Glutamatergic neuron (in vitro differentiated cells): ENCODE measurements at regions not wholly inside any gene's neighbourhood (a gene's known extent, or its start where the extent isn't known, plus 50 kb on each side); places are given as distances from the start of the nearest gene placed in this dataset.
"Not testable (repeated sequence)": the region's sequence is repeated elsewhere in the genome, so short reads cannot be mapped to it uniquely, and the experiment has no call there.

Experiments
- DNase-seq: peaks from one replicate; pipeline ENCODE4 v3.0.0; 2022
- H3K27ac Mint-ChIP-seq: one replicate; pipeline ENCODE4 v1.8.0; 2020; ENCODE audit warnings: mild to moderate bottlenecking, mixed read lengths, inconsistent platforms; ENCODE audit not compliant: unreplicated experiment
- H3K27me3 Mint-ChIP-seq: one replicate; pipeline ENCODE4 v1.8.0; 2020; ENCODE audit warnings: mild to moderate bottlenecking, moderate library complexity, mixed read lengths, inconsistent platforms; ENCODE audit not compliant: unreplicated experiment
- H3K36me3 Mint-ChIP-seq: one replicate; pipeline ENCODE4 v1.8.0; 2020; ENCODE audit warnings: mild to moderate bottlenecking, mixed read lengths, inconsistent platforms; ENCODE audit not compliant: unreplicated experiment
- H3K4me1 Mint-ChIP-seq: one replicate; pipeline ENCODE4 v1.8.0; 2020; ENCODE audit warnings: mild to moderate bottlenecking, low read depth, mixed read lengths, inconsistent platforms; ENCODE audit not compliant: unreplicated experiment
- H3K4me3 Mint-ChIP-seq: one replicate; pipeline ENCODE4 v1.8.0; 2020; ENCODE audit warnings: mild to moderate bottlenecking, mixed read lengths, inconsistent platforms; ENCODE audit not compliant: unreplicated experiment
- H3K9me3 Mint-ChIP-seq: one replicate; pipeline ENCODE4 v1.8.0; 2020; ENCODE audit warnings: mild to moderate bottlenecking, moderate library complexity, mixed read lengths, inconsistent platforms; ENCODE audit not compliant: unreplicated experiment
- CTCF ChIP-seq: fragments of 200-600 bp; sonication (generic); IDR thresholded peaks from one replicate; pipeline ENCODE4 v1.5.0; 2021; ENCODE audit not compliant: partially characterized antibody, unreplicated experiment

DNA sequence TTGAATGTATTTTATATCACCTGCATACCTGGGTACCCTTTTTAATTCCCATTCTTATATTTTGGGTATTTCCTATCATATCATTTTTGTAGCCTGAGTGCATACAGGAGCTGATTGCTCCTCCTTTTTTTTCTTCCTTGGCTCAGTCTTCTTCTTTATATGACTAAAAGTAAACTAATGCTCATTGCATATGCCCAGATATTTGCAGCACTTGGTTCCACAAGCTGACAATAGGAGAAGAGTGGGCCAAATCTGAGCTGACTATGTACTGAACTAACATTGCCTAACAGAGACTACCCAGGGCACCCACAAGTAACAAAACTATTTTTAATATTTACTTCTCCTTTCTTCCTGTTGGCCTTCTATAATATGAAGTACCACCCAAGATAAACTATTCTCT lies 131.7 kb upstream of the SPOPL start:
- no peak for TF ChIP-seq CTCF

DNA sequence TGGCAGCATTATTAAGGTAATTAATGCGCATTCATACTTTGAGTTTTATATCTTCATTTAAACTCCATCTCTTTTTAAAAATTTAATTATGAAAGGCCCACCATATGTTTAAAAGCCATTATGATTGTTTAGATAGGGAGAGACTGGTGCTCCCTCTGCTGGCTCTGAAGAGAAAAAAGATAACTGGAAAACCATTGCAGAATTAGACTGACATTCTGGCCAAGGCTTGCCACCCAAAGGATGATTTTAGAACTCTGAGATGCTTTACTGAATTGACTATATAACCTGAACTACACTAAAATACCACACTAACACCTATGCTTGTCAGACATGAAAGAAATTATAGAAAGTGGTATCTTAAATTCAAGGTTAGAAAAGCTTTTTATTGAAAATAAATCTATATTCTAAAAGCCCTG lies 127.6 kb upstream of the SPOPL start:
- Mint-ChIP-seq H3K27me3 (no peaks in the 10 kb centered on the region), H3K4me1 (no peaks in the 10 kb centered on the region), H3K4me3 (no peak overlapping the region), H3K9me3 (no peaks in the 10 kb centered on the region), H3K27ac (no peak overlapping the region), H3K36me3 (no peaks in the 10 kb centered on the region)
- DNase-seq, result no peak
- TF ChIP-seq CTCF, result peak; percentile 74

More for the DNA sequence above, 131.7 kb upstream of the SPOPL start:
- no peak for DNase-seq
- Mint-ChIP-seq H3K9me3 (no peaks in the 10 kb centered on the region), H3K4me3 (no peak overlapping the region), H3K27me3 (no peaks in the 10 kb centered on the region), H3K4me1 (no peaks in the 10 kb centered on the region), H3K36me3 (no peaks in the 10 kb centered on the region), H3K27ac (no peak overlapping the region)

- Mint-ChIP-seq H3K4me3 (no peak overlapping the region), H3K27me3 (peaks cover 1% of the 10 kb centered on the region), H3K9me3 (no peaks in the 10 kb centered on the region), H3K27ac (no peak overlapping the region), H3K4me1 (no peaks in the 10 kb centered on the region), H3K36me3 (no peaks in the 10 kb centered on the region)
- TF ChIP-seq CTCF, result no peak
- DNase-seq, result no peak
These were observed 120.2 kb upstream of the SPOPL start for GRCh38 chr2:138381373-138381772.

- DNase-seq, result no peak
- no peaks in the 10 kb centered on the region for H3K4me1 Mint-ChIP-seq
- H3K27ac Mint-ChIP-seq, result no peak overlapping the region
- H3K9me3 Mint-ChIP-seq, result no peaks in the 10 kb centered on the region
- no peaks in the 10 kb centered on the region for H3K36me3 Mint-ChIP-seq
- no peak overlapping the region for H3K4me3 Mint-ChIP-seq
- peaks cover 1% of the 10 kb centered on the region for H3K27me3 Mint-ChIP-seq
- no peak for TF ChIP-seq CTCF
These were observed 118.9 kb upstream of the SPOPL start for GRCh38 chr2:138382672-138383071.

GRCh38 chr2:138386191-138386590 lies 115.4 kb upstream of the SPOPL start:
- H3K27ac Mint-ChIP-seq, H3K9me3 Mint-ChIP-seq, DNase-seq, H3K36me3 Mint-ChIP-seq, H3K27me3 Mint-ChIP-seq, H3K4me3 Mint-ChIP-seq: not testable (repeated sequence)
- peaks cover 10% of the 10 kb centered on the region for H3K4me1 Mint-ChIP-seq

DNA sequence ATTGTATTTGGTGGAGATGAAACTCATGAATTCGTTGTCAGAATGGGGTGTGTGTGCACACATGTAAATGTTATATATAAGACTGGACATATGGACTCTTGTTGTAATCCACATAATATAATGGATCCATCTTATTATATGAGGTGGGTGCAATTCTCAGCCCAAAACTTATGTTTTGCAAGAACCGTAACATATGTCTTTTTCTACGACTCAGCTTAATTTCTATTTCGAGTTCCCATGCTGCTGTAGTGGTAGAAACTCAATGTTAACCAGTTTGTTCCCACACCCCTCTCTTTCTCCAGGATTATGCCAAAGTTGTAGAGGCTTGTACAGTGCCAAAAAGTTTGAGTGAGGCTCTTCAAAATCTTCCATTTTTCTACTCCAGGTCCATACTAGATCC lies 112.5 kb upstream of the SPOPL start:
- Mint-ChIP-seq H3K9me3 (no peaks in the 10 kb centered on the region), H3K27me3 (no peaks in the 10 kb centered on the region), H3K4me1 (peaks cover 12% of the 10 kb centered on the region), H3K36me3 (no peaks in the 10 kb centered on the region), H3K27ac (no peak overlapping the region), H3K4me3 (no peak overlapping the region)
- no peak for TF ChIP-seq CTCF
- DNase-seq, result no peak
